Thyroid gland (tissue), 4 donors: ENCODE measurements at regions not wholly inside any gene's neighbourhood (a gene's known extent, or its start where the extent isn't known, plus 50 kb on each side); places are given as distances from the start of the nearest gene placed in this dataset.
"Not testable (repeated sequence)": the region's sequence is repeated elsewhere in the genome, so short reads cannot be mapped to it uniquely, and the experiment has no call there.

ENCODE experiments used
- DNase-seq, 2 donors: peaks; one replicate each; pipeline ENCODE4 v3.0.0-alpha.2; 2019
- H3K27ac ChIP-seq, 3 donors: fragments of 200-600 bp; sonication (generic); 1 replicate in 2 of 3; 2 replicates in 1 of 3; pipeline ENCODE4 v1.5.1; 2016 to 2019; ENCODE audit warnings: mild to moderate bottlenecking in 1 of 3, moderate library complexity in 1 of 3
- H3K27me3 ChIP-seq: fragments of 200-600 bp; sonication (generic); one replicate; pipeline ENCODE4 v1.5.1; 2019
- H3K36me3 ChIP-seq, 2 donors: fragments of 200-600 bp; sonication (generic); one replicate each; pipeline ENCODE4 v1.5.1; 2016 to 2019
- H3K4me1 ChIP-seq, 2 donors: fragments of 200-600 bp; sonication (generic); one replicate each; pipeline ENCODE4 v1.5.1; 2017 to 2019
- H3K4me3 ChIP-seq, 3 donors: fragments of 200-600 bp; sonication (generic); replicated peaks in 1 of 3; 1 replicate in 2 of 3; 2 replicates in 1 of 3; pipeline ENCODE4 v1.5.1; 2016; ENCODE audit warnings: mild to moderate bottlenecking in 1 of 3
- H3K9me3 ChIP-seq: fragments of 200-600 bp; sonication (generic); one replicate; pipeline ENCODE4 v1.5.1; 2017
- CTCF ChIP-seq, 6 experiments: fragments of 200-600 bp in 3 of 6; fragments of 450-650 bp in 3 of 6; sonication (generic) in 3 of 6; IDR thresholded peaks; one replicate each; pipeline ENCODE4 v1.5.1; 2016 to 2019; ENCODE audit warnings: antibody characterized with exemption in 6 of 6, mild to moderate bottlenecking in 2 of 6, inconsistent platforms in 1 of 6, moderate library complexity in 1 of 6
- POLR2A ChIP-seq, 2 donors: fragments of 450-650 bp; IDR thresholded peaks; one replicate each; pipeline ENCODE4 v1.6.1; 2017; ENCODE audit warnings: antibody characterized with exemption in 2 of 2, mild to moderate bottlenecking in 2 of 2, moderate library complexity in 1 of 2
- WGBS, 2 donors: methylation state at CpG; one replicate each; pipeline ENCODE4 v1.1.5; 2017; 5-methylcytosine and 5-hydroxymethylcytosine counted together
- intact Hi-C: fragments of 100-400 bp; cut with DNase I; formaldehyde crosslinking; loops from one replicate; pipeline ENCODE4 v1.15.1; 2023

DNA sequence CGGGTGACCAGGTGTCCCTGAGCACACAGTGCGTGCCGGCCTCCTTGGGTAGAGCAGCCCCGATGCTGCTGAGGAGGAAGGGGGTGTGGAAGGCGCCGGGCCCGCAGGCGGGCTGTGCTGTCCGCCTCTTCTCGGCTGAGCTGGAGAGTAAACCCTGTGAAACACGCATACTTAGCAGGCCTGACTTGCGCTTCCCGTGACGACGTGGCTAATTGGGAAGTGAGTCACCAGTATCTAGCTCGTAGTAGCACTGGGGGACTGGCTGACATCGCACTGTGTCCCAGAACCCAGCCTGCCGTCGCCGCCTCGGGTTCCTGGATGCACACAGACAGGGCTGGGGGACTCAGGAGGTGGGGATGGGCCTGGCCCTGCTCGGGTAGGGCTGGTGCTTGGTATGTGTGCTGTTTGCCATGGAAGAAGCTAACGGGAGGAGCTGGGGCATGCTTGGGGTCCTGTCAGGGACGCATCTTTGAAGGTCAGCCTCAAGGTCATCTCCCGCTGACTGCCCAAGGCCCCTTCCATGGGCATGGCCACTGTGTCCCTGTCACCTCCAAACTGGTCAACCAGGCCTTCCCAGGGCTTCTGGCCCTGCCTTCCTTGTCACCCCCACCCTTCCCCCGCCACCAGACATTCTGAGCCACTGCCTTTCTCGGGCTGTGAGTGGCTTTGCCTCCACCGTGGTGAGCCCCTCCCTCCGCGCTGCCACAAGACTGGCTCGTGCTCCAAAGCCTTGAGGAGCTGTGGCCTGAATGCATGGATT, 1327.0 kb downstream of the BRD1 start:
- TF ChIP-seq CTCF (IDR thresholded peaks at IDR 0.05) = no peak
- TF ChIP-seq POLR2A (IDR thresholded peaks at IDR 0.05) = no peak
- no peak overlapping the region for H3K4me3 ChIP-seq
- no peaks in the 10 kb centered on the region for H3K36me3 ChIP-seq
- no peaks in the 10 kb centered on the region for H3K4me1 ChIP-seq
- no peaks in the 10 kb centered on the region for H3K9me3 ChIP-seq
- no peak overlapping the region for H3K27ac ChIP-seq
- no peak for DNase-seq
- intact Hi-C loops = no loop called here
- WGBS, 2 donors = 74 to 78% methylated on average over 20 to 27 of the region's 31 CpGs
- H3K27me3 ChIP-seq = no peaks in the 10 kb centered on the region

DNA sequence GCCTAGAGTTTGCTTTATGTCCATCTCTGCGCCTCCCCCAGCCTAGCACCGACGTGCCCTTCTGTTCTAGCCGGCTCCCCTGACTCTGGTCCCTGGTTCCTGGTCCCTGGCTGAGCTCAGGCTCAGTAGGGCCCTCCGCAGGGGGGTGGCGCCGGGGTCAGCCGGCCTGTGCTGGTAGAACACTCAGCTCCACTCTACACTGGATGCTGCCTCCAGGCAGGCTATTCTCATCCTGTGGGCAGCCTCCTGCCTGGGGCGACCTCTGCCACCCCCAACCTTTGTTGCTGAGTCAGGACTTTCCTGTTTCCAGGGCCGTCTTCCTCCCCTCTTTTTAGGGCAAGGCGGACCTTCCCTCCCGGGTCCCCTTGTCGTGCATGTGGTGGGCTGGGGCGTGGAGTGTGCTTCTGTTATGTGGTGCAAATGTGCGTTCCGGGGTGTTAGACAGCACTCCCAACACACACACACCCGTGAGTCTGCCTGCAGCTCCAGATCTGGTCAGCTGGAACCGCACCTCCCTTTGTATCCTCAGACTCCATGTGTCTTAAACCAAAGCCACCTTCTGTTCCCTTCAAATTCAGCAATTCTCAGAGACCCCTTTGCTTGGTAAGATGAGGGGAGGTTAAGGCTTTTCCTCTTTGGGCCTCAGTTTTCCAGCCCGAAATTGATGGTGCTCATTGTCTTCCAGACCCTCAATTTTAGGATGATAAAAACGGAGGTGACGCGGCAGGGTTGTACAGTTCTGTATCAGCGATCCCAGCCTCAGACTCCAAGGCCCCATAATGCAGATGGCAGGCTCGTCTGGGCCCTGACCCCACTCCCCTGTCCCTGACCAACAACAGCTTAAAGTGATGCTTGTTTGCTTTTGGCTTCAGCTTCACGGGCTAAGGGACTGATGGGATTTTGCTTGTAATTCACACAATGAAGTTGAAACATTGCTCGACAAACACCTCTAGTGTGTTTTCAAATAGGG, 1327.9 kb downstream of the BRD1 start:
- TF ChIP-seq CTCF (IDR thresholded peaks at IDR 0.05) (no peak), POLR2A (IDR thresholded peaks at IDR 0.05) (no peak)
- Histone ChIP-seq H3K9me3 (no peaks in the 10 kb centered on the region), H3K4me3 (no peak overlapping the region), H3K27me3 (no peaks in the 10 kb centered on the region), H3K27ac (no peak overlapping the region), H3K36me3 (no peaks in the 10 kb centered on the region), H3K4me1 (no peaks in the 10 kb centered on the region)
- intact Hi-C loops = no loop called here
- WGBS, 2 donors = 72 to 74% methylated on average over 23 of the region's 26 CpGs
- DNase-seq = no peak

DNA sequence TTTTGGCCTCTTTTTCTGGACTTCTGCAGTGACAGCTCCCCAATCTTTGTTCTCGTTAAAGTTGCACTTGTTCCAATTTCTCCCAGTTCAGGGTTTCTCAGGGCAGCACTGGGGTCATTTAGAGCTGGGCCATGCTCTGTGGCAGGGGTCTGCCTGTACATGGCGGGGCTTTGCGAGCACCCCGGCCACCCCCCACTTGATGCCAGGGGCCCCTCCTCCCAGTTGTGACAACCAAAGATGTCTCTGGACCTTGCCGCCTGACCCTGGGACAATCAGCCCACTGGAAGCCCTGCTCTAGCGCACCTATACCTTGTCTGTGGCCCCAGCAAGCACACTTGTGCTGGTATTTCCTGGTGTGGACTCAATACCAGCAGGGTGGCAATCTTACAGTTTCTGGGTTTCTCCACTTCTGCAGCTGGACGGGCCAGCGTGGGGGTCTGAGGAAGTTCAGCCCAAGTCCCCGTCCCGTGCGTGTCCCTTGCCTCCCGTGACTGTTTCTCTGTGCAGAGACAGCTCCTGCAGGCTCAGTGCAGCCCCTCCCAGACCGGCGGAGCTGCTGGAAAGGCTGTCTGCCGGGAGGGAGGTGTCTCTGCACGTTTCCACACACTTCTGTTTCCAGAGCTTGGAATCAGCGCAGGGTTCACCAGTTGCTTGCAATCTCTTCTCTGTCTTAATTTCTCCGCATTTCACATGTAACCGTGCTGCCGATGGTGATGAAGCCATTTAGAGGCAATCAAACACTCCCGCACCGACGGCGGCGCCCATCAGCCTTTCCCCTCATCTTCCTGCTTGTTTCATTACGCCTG, 1328.9 kb downstream of the BRD1 start:
- H3K4me3 ChIP-seq = no peak overlapping the region
- intact Hi-C loops = no loop called here
- H3K27ac ChIP-seq = no peak overlapping the region
- no peak for TF ChIP-seq CTCF (IDR thresholded peaks at IDR 0.05)
- no peak for TF ChIP-seq POLR2A (IDR thresholded peaks at IDR 0.05)
- H3K27me3 ChIP-seq = no peaks in the 10 kb centered on the region
- WGBS, 2 donors = 57 to 62% methylated on average over 18 to 26 of the region's 26 CpGs
- H3K36me3 ChIP-seq = no peaks in the 10 kb centered on the region
- no peak for DNase-seq
- no peaks in the 10 kb centered on the region for H3K9me3 ChIP-seq
- no peaks in the 10 kb centered on the region for H3K4me1 ChIP-seq

DNA sequence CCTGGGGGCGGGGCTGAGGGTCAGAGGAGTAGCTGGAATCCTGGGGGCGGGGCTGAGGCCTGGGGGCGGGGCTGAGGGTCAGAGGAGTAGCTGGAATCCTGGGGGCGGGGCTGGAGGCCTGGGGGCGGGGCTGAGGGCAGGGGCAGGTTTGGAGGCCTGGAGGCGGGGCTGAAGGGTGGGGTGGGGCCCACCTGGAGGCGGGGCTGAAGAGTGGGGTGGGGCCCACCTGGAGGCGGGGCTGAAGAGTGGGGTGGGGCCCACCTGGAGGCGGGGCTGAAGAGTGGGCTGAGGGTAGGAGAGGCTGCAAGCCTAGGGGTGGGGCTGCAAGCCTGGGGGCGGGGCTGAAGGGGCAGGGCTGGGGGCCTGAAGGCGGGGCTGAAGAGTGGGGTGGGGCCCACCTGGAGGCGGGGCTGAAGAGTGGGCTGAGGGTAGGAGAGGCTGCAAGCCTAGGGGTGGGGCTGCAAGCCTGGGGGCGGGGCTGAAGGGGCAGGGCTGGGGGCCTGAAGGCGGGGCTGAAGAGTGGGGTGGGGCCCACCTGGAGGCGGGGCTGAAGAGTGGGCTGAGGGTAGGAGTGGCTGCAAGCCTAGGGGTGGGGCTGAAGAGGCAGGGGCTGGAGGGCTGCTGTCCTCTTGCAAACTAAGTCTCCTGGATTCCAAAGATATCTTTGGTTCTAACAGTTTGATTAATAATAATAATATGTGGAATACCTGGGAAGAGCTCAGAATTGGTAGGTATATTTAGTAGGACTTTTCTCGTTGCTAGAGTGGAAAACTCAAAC, 1329.7 kb downstream of the BRD1 start:
- intact Hi-C loops, H3K36me3 ChIP-seq, H3K4me1 ChIP-seq, H3K27ac ChIP-seq, DNase-seq, H3K4me3 ChIP-seq, H3K27me3 ChIP-seq, H3K9me3 ChIP-seq: not testable (repeated sequence)
- 81 to 85% methylated on average over 2 to 3 of the region's 16 CpGs for WGBS, 2 donors
